HG03457 (cell line): ENCODE measurements at regions not wholly inside any gene's neighbourhood (a gene's known extent, or its start where the extent isn't known, plus 50 kb on each side); places are given as distances from the start of the nearest gene placed in this dataset.

Source experiments
- ATAC-seq: cut with Tn5 transposase; IDR thresholded peaks from one replicate; pipeline ENCODE4 v1.9.1; 2021; ENCODE audit warnings: moderate number of reproducible peaks; ENCODE audit not compliant: unreplicated experiment

- no peak for ATAC-seq
These were observed 67.9 kb upstream of the CHL1 start for GRCh38 chr3:128515-129172.

GRCh38 chr3:131151-131888, 65.2 kb upstream of the CHL1 start:
- no peak for ATAC-seq

GRCh38 chr3:132378-132777, 64.2 kb upstream of the CHL1 start:
- no peak for ATAC-seq

GRCh38 chr3:132904-133303, 63.7 kb upstream of the CHL1 start:
- no peak for ATAC-seq

GRCh38 chr3:140748-141330, 55.7 kb upstream of the CHL1 start:
- no peak for ATAC-seq
